ENCODE measurements at regions not wholly inside any gene's neighbourhood (a gene's known extent, or its start where the extent isn't known, plus 50 kb on each side); places are given as distances from the start of the nearest gene placed in this dataset.

GRCh38 chr10:10658172-10658785 is 359.4 kb upstream of the CELF2 start:
- Histone ChIP-seq H3K36me3 (ENCODE audit: insufficient read depth, low read length) (0 out of 2 replicates have a peak, but pooled peaks cover 3% of the 10 kb centered on the region), H3K27ac (ENCODE audit: low read depth, low read length) (peak overlapping the region; percentile 81), H3K4me1 (ENCODE audit: control insufficient read depth, insufficient read depth, low read length, unreplicated experiment) (peaks cover 31% of the 10 kb centered on the region), H3K79me2 (ENCODE audit: control insufficient read depth, insufficient read depth, low read length, unreplicated experiment) (no peaks in the 10 kb centered on the region), H2AFZ (ENCODE audit: low read length, unreplicated experiment) (no peak overlapping the region), H3K27me3 (ENCODE audit: insufficient read depth, low read length) (no peaks in the 10 kb centered on the region), H3K4me3 (ENCODE audit: low read depth, low read length) (no peak overlapping the region)

- Histone ChIP-seq H3K4me1 (ENCODE audit: control insufficient read depth, insufficient read depth, low read length, unreplicated experiment) (peaks cover 32% of the 10 kb centered on the region), H3K27me3 (ENCODE audit: insufficient read depth, low read length) (no peaks in the 10 kb centered on the region), H3K79me2 (ENCODE audit: control insufficient read depth, insufficient read depth, low read length, unreplicated experiment) (no peaks in the 10 kb centered on the region), H2AFZ (ENCODE audit: low read length, unreplicated experiment) (no peak overlapping the region), H3K36me3 (ENCODE audit: insufficient read depth, low read length) (0 out of 2 replicates have a peak, but pooled peaks cover 3% of the 10 kb centered on the region), H3K4me3 (ENCODE audit: low read depth, low read length) (no peak overlapping the region), H3K27ac (ENCODE audit: low read depth, low read length) (no peak overlapping the region)
Observed at GRCh38 chr10:10660054-10660453, 357.6 kb upstream of the CELF2 start.

GRCh38 chr10:10661176-10661575 is 356.5 kb upstream of the CELF2 start:
- Histone ChIP-seq H2AFZ (ENCODE audit: low read length, unreplicated experiment) (no peak overlapping the region), H3K4me1 (ENCODE audit: control insufficient read depth, insufficient read depth, low read length, unreplicated experiment) (peaks cover 32% of the 10 kb centered on the region), H3K27me3 (ENCODE audit: insufficient read depth, low read length) (no peaks in the 10 kb centered on the region), H3K36me3 (ENCODE audit: insufficient read depth, low read length) (0 out of 2 replicates have a peak, but pooled peaks cover 3% of the 10 kb centered on the region), H3K27ac (ENCODE audit: low read depth, low read length) (no peak overlapping the region), H3K79me2 (ENCODE audit: control insufficient read depth, insufficient read depth, low read length, unreplicated experiment) (no peaks in the 10 kb centered on the region), H3K4me3 (ENCODE audit: low read depth, low read length) (no peak overlapping the region)

GRCh38 chr10:10662716-10663408 is 354.8 kb upstream of the CELF2 start:
- H3K36me3 ChIP-seq (ENCODE audit: insufficient read depth, low read length): no peaks in the 10 kb centered on the region
- H3K4me3 ChIP-seq (ENCODE audit: low read depth, low read length): no peak overlapping the region
- H3K79me2 ChIP-seq (ENCODE audit: control insufficient read depth, insufficient read depth, low read length, unreplicated experiment): no peaks in the 10 kb centered on the region
- no peak overlapping the region for H3K27ac ChIP-seq (ENCODE audit: low read depth, low read length)
- H3K4me1 ChIP-seq (ENCODE audit: control insufficient read depth, insufficient read depth, low read length, unreplicated experiment): peaks cover 24% of the 10 kb centered on the region
- H3K27me3 ChIP-seq (ENCODE audit: insufficient read depth, low read length): no peaks in the 10 kb centered on the region
- peak overlapping the region; percentile 6 for H2AFZ ChIP-seq (ENCODE audit: low read length, unreplicated experiment)

GRCh38 chr10:10663622-10664021 is 354.1 kb upstream of the CELF2 start:
- no peaks in the 10 kb centered on the region for H3K79me2 ChIP-seq (ENCODE audit: control insufficient read depth, insufficient read depth, low read length, unreplicated experiment)
- no peaks in the 10 kb centered on the region for H3K36me3 ChIP-seq (ENCODE audit: insufficient read depth, low read length)
- peak overlapping the region; percentile 6 for H2AFZ ChIP-seq (ENCODE audit: low read length, unreplicated experiment)
- no peaks in the 10 kb centered on the region for H3K27me3 ChIP-seq (ENCODE audit: insufficient read depth, low read length)
- no peak overlapping the region for H3K27ac ChIP-seq (ENCODE audit: low read depth, low read length)
- H3K4me3 ChIP-seq (ENCODE audit: low read depth, low read length): no peak overlapping the region
- peaks cover 17% of the 10 kb centered on the region for H3K4me1 ChIP-seq (ENCODE audit: control insufficient read depth, insufficient read depth, low read length, unreplicated experiment)

- Histone ChIP-seq H3K4me1 (ENCODE audit: control insufficient read depth, insufficient read depth, low read length, unreplicated experiment) (peaks cover 6% of the 10 kb centered on the region), H2AFZ (ENCODE audit: low read length, unreplicated experiment) (no peak overlapping the region)
Observed at GRCh38 chr10:10665750-10666149, 351.9 kb upstream of the CELF2 start.

GRCh38 chr10:10667466-10667865 is 350.2 kb upstream of the CELF2 start:
- H2AFZ ChIP-seq (ENCODE audit: low read length, unreplicated experiment): no peak overlapping the region
- H3K79me2 ChIP-seq (ENCODE audit: control insufficient read depth, insufficient read depth, low read length, unreplicated experiment): no peaks in the 10 kb centered on the region
- no peak overlapping the region for H3K4me3 ChIP-seq (ENCODE audit: low read depth, low read length)
- H3K4me1 ChIP-seq (ENCODE audit: control insufficient read depth, insufficient read depth, low read length, unreplicated experiment): peaks cover 3% of the 10 kb centered on the region
- H3K36me3 ChIP-seq (ENCODE audit: insufficient read depth, low read length): no peaks in the 10 kb centered on the region
- no peaks in the 10 kb centered on the region for H3K27me3 ChIP-seq (ENCODE audit: insufficient read depth, low read length)
- H3K27ac ChIP-seq (ENCODE audit: low read depth, low read length): no peak overlapping the region

More at GRCh38 chr10:10665750-10666149, 351.9 kb upstream of the CELF2 start:
- Histone ChIP-seq H3K27ac (ENCODE audit: low read depth, low read length) (no peak overlapping the region), H3K79me2 (ENCODE audit: control insufficient read depth, insufficient read depth, low read length, unreplicated experiment) (no peaks in the 10 kb centered on the region), H3K36me3 (ENCODE audit: insufficient read depth, low read length) (no peaks in the 10 kb centered on the region), H3K4me3 (ENCODE audit: low read depth, low read length) (no peak overlapping the region), H3K27me3 (ENCODE audit: insufficient read depth, low read length) (no peaks in the 10 kb centered on the region)

- Histone ChIP-seq H3K4me1 (ENCODE audit: control insufficient read depth, insufficient read depth, low read length, unreplicated experiment) (no peaks in the 10 kb centered on the region), H2AFZ (ENCODE audit: low read length, unreplicated experiment) (no peak overlapping the region), H3K4me3 (ENCODE audit: low read depth, low read length) (no peak overlapping the region), H3K27me3 (ENCODE audit: insufficient read depth, low read length) (no peaks in the 10 kb centered on the region), H3K79me2 (ENCODE audit: control insufficient read depth, insufficient read depth, low read length, unreplicated experiment) (no peaks in the 10 kb centered on the region), H3K27ac (ENCODE audit: low read depth, low read length) (no peak overlapping the region), H3K36me3 (ENCODE audit: insufficient read depth, low read length) (no peaks in the 10 kb centered on the region)
Observed at GRCh38 chr10:10676972-10677371, 340.7 kb upstream of the CELF2 start.

GRCh38 chr10:10677479-10677878 is 340.2 kb upstream of the CELF2 start:
- no peaks in the 10 kb centered on the region for H3K36me3 ChIP-seq (ENCODE audit: insufficient read depth, low read length)
- H3K27ac ChIP-seq (ENCODE audit: low read depth, low read length): no peak overlapping the region
- no peaks in the 10 kb centered on the region for H3K79me2 ChIP-seq (ENCODE audit: control insufficient read depth, insufficient read depth, low read length, unreplicated experiment)
- H2AFZ ChIP-seq (ENCODE audit: low read length, unreplicated experiment): peak overlapping the region; percentile 67
- H3K27me3 ChIP-seq (ENCODE audit: insufficient read depth, low read length): no peaks in the 10 kb centered on the region
- H3K4me3 ChIP-seq (ENCODE audit: low read depth, low read length): no peak overlapping the region
- H3K4me1 ChIP-seq (ENCODE audit: control insufficient read depth, insufficient read depth, low read length, unreplicated experiment): no peaks in the 10 kb centered on the region

GRCh38 chr10:10680496-10680895 is 337.2 kb upstream of the CELF2 start:
- H3K36me3 ChIP-seq (ENCODE audit: insufficient read depth, low read length): no peaks in the 10 kb centered on the region
- H3K27ac ChIP-seq (ENCODE audit: low read depth, low read length): no peak overlapping the region
- no peak overlapping the region for H2AFZ ChIP-seq (ENCODE audit: low read length, unreplicated experiment)
- H3K4me1 ChIP-seq (ENCODE audit: control insufficient read depth, insufficient read depth, low read length, unreplicated experiment): no peaks in the 10 kb centered on the region
- no peak overlapping the region for H3K4me3 ChIP-seq (ENCODE audit: low read depth, low read length)
- H3K27me3 ChIP-seq (ENCODE audit: insufficient read depth, low read length): no peaks in the 10 kb centered on the region
- H3K79me2 ChIP-seq (ENCODE audit: control insufficient read depth, insufficient read depth, low read length, unreplicated experiment): no peaks in the 10 kb centered on the region

GRCh38 chr10:10684972-10685371 is 332.7 kb upstream of the CELF2 start:
- no peak overlapping the region for H2AFZ ChIP-seq (ENCODE audit: low read length, unreplicated experiment)
- no peak overlapping the region for H3K4me3 ChIP-seq (ENCODE audit: low read depth, low read length)
- H3K79me2 ChIP-seq (ENCODE audit: control insufficient read depth, insufficient read depth, low read length, unreplicated experiment): no peaks in the 10 kb centered on the region
- H3K27ac ChIP-seq (ENCODE audit: low read depth, low read length): no peak overlapping the region
- no peaks in the 10 kb centered on the region for H3K27me3 ChIP-seq (ENCODE audit: insufficient read depth, low read length)
- no peaks in the 10 kb centered on the region for H3K36me3 ChIP-seq (ENCODE audit: insufficient read depth, low read length)
- H3K4me1 ChIP-seq (ENCODE audit: control insufficient read depth, insufficient read depth, low read length, unreplicated experiment): no peaks in the 10 kb centered on the region
